GM19035 (cell line): ENCODE measurements at regions not wholly inside any gene's neighbourhood (a gene's known extent, or its start where the extent isn't known, plus 50 kb on each side); places are given as distances from the start of the nearest gene placed in this dataset.
A peak's percentile ranks its signal among the peaks of the same experiment; 100 is the strongest.

Source experiments
- ATAC-seq: cut with Tn5 transposase; IDR thresholded peaks from one replicate; pipeline ENCODE4 v1.9.1; 2021; ENCODE audit not compliant: unreplicated experiment

DNA sequence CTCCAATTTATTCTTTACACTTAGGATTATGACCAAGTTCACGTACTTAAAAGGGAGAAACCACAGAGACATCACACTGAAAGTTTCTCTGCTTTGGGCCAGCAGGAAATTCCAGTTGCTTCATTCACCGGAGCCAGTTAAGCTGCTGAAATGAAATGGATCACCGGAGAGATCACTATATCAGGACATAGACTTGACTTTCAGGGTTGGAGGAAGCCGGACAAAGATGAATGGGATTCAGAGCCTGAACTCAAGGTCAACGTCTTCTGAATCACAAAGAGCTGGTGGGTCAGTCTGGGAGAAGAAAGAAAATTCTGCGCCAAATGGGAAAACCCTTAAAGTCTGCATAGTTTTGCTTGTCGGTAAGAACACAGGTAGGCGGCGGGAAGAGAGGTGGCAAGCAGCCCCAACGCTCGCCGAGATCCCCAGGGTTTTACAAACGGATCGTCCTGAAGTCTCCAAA lies 81.9 kb upstream of the CCDC28A start:
- ATAC-seq = no peak

DNA sequence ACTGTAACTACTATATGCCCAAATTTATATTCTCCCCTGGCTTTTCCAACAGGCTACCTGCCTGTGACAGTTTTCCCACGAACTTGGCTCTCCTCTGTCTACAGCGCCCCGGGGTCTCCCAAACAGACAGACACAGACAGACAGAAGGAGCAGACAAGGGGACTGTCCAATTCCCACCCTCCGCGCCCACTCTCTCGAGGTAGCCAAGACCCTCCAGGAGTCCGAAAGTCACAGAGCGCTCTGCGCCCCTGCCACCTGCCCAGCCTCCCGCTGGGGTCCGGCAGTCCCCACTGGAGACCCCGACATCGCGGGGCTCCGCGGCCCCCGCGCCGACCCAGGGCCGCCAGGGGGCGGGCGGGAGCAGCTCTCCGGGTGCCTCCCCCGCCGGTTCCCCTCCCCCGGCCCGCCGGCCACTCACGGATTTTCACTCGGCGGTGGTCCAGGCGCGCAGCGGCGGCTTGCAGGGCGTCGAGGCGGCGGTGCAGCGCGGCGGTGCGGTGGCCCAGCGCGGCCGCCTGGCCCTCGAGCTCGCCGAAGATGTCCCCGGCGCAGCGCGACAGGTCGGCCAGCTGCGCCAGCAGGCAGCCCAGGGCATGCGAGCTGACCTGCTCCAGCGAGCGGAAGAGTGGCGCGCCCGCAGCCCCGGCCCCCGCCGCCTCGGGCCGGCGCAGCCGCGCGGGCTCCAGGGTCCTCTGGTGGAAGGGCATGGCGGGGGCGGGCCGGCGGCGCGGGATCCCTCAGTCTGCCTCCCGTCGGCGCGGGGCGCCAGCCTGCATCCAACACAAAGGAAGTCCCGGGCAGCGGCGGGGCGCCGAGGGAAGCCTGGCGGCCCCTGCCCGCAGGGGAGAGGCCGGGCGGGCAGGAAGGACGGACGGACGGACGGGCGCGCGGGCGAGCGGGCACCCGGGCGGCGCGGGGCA lies 81.3 kb upstream of the CCDC28A start:
- peak; percentile 74 for ATAC-seq

DNA sequence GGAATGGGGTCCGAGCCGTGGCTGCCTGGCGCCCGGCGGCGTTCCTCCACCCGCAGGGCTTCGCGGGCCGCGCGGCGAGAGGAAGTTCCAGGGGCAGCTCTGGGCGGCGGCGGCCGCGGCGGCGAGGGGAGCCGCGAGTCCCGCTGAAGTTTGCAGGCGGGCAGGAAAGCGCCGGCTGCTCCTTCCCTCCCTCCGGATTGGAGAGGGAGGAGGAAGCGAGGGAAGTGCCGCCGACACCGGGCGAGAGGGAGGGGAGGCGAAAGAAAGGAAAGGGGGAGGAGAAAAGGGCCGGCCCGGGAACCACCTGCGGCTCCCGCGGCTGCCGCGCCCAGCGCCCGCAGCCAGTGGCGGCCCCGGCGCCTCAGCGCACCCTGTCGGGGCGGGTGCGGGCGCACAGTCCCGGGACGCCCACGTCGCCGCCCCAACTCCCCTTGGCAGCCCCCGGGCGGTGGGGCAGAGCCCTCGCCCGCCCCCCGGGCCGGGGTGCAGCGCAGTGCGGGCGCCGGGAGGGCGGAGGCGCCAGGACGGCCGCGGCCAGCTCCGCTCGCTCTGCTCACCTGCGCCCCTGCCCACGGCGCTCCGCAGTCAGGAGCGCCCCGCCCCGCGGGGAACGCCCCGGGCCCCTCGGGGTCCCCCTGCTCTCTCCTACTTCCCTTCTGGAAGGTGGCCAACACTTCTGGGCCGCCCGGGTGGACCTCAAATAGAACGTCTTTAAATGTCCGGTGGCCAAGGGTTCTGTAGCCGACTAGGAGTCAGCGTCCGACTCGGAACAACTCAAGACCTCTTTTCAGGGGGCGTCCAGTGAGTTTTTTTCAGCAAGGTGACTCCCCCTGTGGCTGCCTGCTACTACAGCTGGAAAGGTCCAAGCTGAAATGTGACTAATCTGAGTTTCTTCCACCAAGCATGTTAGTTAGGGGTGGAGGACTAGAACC lies 80.3 kb upstream of the CCDC28A start:
- peak; percentile 47 for ATAC-seq

DNA sequence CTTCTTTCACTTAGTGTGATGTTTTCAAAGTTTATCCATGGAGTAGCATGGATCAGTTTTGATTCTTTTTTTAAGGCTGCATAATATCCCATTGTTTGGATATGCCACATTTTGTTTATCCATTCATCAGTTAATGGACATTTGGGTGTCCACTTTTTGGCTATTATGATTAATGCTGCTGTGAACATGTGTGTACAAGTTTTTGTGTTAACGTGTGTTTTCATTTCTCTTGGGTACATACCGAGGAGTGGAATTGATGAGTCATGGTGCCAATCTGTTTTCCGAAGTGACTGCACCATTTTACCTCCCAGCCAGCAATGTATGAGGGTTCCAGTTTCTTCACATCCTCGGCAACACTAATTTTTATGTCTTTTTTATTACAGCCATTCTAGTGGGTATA lies 78.4 kb upstream of the CCDC28A start:
- no peak for ATAC-seq

DNA sequence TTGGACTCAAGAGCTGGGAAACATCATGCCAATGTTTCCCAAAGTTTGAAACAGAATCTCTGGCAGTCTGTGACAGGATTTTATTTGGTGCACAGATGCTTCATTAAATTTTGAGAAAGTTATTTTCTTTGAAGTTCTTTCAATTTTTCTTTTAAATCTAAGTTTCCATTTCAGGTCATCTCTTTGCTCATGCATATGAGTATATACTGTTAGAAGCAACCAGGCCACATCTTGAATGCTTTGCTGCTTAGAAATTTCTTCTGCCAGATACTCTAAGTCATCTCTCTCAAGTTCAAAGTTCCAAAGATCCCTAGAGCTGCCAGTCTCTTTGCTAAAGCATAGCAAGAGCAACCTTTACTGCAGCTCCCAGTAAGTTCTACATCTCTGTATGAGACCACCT lies 59.1 kb upstream of the CCDC28A start:
- no peak for ATAC-seq

DNA sequence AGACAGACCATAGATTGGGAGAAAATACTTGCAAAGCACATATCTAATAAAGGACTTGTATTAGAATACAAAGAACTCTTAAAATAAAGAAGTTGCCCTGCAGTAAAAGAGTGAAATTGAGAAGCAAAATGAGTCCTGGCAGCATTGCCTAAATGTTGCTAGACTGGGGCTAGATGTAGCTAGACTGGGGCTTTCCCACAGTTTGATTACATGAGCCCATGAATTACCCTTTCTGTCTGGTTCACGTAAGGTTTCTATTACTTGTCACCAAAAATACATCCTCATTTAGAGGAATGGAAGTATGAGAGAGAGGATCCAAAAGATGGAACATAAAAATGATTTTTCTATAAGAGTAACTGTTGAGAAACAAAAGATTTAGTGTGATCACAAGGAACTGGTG lies 57.6 kb upstream of the CCDC28A start:
- ATAC-seq = no peak

DNA sequence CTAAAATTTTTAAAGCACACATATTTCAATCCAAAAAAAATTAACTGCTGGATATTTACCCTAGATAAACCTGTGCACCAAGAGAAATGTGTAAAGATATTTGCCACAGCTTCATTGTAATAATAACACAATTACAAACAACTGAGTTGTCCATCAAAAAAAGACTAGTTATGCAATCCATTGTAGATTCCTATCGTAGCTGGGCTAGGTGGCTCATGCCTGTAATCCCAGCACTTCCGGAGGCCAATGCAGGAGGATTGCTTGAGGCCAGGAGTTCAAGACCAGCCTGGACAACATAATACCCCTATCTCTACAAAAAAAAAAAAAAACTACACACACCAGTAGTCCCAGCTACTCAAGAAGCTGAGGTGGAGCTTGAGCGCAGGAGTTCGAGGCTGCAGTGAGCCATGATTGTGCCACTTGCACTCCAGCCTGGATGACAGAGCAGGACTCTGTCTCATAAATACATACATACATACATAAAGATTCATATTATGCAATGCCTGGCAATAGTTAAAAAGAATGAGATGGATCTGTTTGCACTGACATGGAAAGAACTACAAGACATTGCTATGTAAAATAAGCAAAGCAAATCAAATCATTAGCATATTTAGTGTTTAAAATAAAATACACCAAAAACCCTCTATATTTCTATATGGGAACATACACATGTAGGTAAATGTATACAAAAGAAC lies 56.5 kb upstream of the CCDC28A start:
- ATAC-seq = no peak

DNA sequence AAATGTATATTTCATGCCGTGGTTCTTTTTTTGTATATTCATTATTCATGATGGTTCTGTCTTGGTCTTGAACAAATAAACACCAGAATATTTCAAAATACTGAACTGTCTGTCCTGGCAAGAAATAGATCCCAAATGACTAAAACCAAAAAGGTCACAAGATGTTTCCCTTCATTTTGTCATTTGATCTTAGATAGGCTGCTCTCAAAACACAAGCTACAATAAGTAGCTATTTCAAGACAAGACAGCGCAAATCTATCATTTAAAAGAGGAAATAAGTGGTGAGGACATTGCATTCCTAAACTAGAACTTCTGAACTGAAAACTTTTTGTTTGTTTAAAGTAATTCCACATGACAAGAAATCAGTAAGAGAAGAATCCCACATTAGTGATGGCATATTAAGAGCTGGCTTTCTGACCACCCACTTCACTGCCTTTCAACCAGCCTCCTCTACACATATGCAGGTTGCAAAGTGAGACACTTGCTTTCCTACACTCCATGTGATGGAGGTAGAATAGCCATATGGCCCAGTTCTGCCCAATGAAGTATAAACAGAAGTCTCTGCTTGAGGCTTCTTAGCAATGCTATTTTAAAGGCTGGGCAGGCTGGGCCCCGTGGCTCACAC lies 54.4 kb upstream of the CCDC28A start:
- no peak for ATAC-seq

DNA sequence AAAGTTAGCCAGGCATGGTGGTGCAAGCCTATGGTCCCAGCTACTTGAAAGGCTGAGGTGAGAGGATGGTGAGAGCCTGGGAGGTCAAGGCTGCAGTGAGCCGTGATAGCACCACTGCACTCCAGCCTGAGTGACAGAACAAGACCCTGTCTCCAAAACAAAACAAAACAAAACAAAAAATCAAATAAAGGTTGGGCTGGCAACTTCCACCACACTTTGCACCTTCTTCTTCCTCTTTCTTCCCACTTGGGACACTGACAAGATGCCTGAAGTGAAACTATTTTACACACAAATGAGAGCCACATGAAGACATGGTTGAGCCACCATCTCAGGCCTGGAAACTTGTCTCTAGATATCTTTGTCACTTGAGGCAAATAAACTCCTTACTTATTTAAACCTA lies 53.8 kb upstream of the CCDC28A start:
- ATAC-seq = no peak

DNA sequence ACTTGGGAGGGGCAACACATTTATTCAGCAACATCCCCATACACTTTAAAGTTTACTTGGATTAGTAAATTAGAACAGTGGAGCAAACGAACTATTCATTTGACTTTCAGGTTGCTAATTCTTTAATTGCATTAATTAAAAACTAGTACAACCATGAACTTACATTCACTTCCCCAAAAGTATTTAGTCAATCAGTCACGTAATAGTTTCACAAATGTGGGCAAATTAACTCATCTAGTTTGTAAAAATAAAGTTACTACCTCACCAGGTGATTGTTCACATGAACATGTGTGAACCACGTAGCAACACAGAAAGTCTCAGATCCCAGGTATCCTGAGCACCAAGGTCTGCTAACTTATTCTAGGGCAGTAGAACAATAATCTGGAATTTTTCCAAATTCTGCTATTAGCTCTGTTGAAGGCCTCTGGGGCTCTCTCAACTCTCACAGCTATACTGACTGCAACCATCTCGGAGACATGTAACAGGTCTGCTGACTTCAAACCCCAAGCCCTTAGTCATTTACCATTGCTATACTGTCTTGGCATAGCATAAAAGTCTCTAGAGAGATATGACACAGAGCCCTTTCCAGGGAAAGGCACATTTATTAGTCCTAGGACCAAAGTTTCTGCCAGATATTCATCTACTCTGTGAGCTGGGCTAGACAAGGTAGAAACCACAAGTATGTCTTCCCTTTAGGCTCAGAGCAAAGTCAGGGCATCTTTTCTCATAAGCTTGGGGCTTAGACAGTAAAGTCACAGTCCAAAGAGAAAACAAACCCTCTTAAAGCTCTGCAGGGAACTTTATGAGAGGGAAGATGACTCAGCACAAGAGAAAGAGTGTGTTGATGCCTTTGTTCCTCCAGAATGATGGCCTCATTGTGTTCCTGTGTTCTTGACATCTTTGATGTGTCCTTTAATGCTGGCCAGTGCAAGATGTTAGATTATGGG lies 50.9 kb upstream of the CCDC28A start:
- no peak for ATAC-seq
